ENCODE measurements at regions not wholly inside any gene's neighbourhood (a gene's known extent, or its start where the extent isn't known, plus 50 kb on each side); places are given as distances from the start of the nearest gene placed in this dataset.
"Not testable (repeated sequence)": the region's sequence is repeated elsewhere in the genome, so short reads cannot be mapped to it uniquely, and the experiment has no call there.

DNA sequence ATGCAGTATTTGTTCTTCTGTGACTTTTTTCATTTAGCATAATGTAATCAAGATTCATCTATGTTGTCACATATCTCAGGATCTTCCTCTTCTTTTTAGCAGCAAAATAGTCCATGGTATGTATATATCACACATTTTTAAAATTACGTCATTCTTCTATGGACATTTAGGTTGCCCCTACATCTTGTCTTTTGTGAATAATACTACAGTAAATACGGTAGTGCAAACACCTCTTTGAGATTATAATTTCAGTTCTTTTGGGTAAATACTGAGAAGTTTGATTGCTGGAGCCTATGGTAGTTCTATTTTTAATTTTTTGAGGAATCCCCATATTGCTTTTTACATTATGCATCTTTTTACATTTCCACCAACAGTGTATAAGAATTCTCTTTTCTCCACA, 1174.9 kb downstream of the NSUN3 start:
- no peak for DNase-seq (ENCODE audit: low read depth in 2 of 2)
- H3K4me3 ChIP-seq (replicated peaks in 1 of 2; ENCODE audit: low read depth in 2 of 2, low read length in 2 of 2) = no peak overlapping the region
- TF ChIP-seq, protein P1, sequence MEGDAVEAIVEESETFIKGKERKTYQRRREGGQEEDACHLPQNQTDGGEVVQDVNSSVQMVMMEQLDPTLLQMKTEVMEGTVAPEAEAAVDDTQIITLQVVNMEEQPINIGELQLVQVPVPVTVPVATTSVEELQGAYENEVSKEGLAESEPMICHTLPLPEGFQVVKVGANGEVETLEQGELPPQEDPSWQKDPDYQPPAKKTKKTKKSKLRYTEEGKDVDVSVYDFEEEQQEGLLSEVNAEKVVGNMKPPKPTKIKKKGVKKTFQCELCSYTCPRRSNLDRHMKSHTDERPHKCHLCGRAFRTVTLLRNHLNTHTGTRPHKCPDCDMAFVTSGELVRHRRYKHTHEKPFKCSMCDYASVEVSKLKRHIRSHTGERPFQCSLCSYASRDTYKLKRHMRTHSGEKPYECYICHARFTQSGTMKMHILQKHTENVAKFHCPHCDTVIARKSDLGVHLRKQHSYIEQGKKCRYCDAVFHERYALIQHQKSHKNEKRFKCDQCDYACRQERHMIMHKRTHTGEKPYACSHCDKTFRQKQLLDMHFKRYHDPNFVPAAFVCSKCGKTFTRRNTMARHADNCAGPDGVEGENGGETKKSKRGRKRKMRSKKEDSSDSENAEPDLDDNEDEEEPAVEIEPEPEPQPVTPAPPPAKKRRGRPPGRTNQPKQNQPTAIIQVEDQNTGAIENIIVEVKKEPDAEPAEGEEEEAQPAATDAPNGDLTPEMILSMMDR (IDR thresholded peaks at IDR 0.05; ENCODE audit: low read depth, low read length) = no peak

DNA sequence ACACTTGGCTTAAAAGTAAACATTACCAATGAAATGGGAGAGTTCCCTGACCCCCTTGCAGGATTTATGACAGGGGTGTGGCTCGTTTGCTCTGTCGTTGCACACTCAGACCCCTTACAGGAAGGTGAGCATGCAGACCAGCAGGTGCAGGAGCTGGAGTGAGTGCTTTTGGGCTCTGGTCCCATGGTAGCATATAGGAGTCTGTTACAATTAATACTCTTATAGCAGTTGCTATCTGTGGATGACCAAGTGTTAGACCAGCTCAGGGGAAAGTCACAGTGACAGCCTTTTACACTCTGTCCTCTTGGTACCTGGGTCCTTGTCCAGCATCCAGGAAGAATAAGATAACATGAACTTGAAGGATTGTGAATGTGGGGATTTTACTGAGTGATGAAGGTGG, 1177.5 kb downstream of the NSUN3 start:
- DNase-seq (ENCODE audit: low read depth in 2 of 2) = no peak
- TF ChIP-seq, protein P1 (IDR thresholded peaks at IDR 0.05; ENCODE audit: low read depth, low read length) = no peak
- H3K4me3 ChIP-seq (replicated peaks in 1 of 2; ENCODE audit: low read depth in 2 of 2, low read length in 2 of 2) = no peak overlapping the region

DNA sequence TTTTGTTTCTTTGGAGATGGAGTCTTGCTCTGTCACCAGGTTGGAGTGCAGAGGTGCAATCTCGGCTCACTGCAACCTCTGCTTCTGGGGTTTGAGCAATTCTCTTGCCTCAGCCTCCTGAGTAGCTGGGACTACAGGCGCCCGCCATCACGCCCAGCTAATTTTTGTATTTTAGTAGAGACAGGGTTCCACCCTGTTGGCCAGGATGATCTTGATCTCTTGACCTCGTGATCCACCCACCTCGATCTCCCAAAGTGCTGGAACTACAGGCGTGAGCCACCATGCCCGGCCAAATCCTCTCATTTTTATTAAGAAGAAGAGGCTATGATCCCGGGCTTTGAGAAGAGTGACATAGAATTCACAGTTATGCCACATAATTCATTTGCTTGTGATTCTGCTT, 1178.4 kb downstream of the NSUN3 start:
- DNase-seq (ENCODE audit: low read depth in 2 of 2); H3K4me3 ChIP-seq (replicated peaks in 1 of 2; ENCODE audit: low read depth in 2 of 2, low read length in 2 of 2): not testable (repeated sequence)

DNA sequence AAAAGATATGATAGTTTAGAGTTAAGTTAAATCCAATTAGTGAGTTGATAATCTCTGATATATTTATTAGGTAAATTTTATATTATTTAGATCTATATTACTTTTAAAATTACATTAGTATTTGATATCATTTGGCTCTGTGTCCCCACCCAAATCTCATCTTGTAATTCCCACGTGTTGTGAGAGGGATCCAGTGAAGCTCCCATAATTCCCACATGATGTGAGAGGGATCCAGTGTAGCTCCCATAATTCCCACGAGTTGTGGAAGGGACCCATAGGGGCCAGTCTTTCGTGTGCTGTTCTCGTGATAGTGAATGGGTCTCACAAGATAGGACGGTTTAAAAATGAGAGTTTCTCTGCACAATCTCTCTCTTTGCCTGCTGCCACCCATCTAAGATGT, 1183.6 kb downstream of the NSUN3 start:
- DNase-seq (ENCODE audit: low read depth in 2 of 2) = no peak
- H3K4me3 ChIP-seq (replicated peaks in 1 of 2; ENCODE audit: low read depth in 2 of 2, low read length in 2 of 2) = no peak overlapping the region
- TF ChIP-seq, protein P1 (IDR thresholded peaks at IDR 0.05; ENCODE audit: low read depth, low read length) = no peak

DNA sequence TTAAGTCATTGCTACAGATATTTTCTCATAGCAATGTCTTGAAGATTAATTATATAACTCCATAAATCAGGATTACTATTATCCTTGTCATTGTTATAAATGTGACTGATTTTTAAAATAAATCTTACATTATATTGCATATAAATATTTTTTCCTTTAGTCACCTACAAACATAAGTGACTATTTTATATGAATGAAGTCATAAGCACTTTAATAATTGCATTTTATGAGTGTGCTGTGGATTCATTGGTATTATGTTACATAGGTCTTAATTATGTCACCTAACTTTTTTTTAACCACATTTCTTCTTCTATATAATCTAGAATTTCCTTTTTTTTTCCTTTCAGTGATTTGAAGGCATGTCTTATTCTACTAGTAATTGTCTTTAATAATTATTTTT, 1191.2 kb downstream of the NSUN3 start:
- H3K4me3 ChIP-seq (replicated peaks in 1 of 2; ENCODE audit: low read depth in 2 of 2, low read length in 2 of 2) = no peak overlapping the region
- DNase-seq (ENCODE audit: low read depth in 2 of 2) = no peak
- TF ChIP-seq, protein P1 (IDR thresholded peaks at IDR 0.05; ENCODE audit: low read depth, low read length) = no peak

DNA sequence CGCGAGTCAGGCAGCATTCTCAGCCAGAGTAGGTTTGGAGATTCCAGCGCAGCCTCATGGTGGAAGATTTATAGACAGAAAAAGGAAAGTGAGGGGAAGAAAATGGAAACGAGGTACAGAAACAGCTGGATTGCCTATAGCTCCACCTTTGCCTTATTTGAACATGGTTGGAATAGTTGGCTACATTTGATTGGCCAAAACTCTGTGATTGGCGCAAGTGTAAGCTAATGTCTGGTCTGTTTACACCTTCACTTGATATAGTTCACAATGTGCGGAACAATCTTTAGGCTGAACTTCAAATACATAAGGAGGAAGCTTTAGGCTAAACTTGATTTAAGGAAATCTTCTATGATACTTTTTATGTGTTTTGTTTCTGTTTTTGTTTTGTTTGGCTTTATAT, 1191.9 kb downstream of the NSUN3 start:
- H3K4me3 ChIP-seq (replicated peaks in 1 of 2; ENCODE audit: low read depth in 2 of 2, low read length in 2 of 2) = no peak overlapping the region
- no peak for DNase-seq (ENCODE audit: low read depth in 2 of 2)
- TF ChIP-seq, protein P1 (IDR thresholded peaks at IDR 0.05; ENCODE audit: low read depth, low read length) = no peak

DNA sequence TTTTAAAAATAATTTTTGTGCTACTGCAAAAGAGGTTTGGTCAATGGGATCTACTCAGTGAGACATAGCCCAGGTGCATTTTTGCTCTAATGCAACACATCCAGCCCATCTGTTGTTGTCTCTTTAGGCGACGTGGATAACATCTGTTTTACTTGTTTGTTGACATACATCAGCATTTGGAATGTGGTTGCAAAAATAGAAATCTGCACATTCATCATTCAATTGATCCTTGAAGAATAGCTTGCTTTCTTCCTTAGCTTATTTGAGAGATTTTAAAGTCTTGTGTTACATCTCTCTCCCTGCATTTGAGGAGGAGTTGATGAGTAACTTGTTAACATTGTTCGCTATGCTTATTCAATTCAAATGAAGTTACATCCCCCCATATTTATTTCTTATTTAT, 1202.3 kb downstream of the NSUN3 start:
- TF ChIP-seq, protein P1 (IDR thresholded peaks at IDR 0.05; ENCODE audit: low read depth, low read length) = no peak
- H3K4me3 ChIP-seq (replicated peaks in 1 of 2; ENCODE audit: low read depth in 2 of 2, low read length in 2 of 2) = no peak overlapping the region
- no peak for DNase-seq (ENCODE audit: low read depth in 2 of 2)

Measured in cardiac fibroblast (primary cell).